NAMALWA (cell line): ENCODE measurements at regions not wholly inside any gene's neighbourhood (a gene's known extent, or its start where the extent isn't known, plus 50 kb on each side); places are given as distances from the start of the nearest gene placed in this dataset.

Experiments
- DNase-seq: peaks from one replicate; pipeline ENCODE4 v3.0.0-alpha.2; 2015; ENCODE audit warnings: low spot score

DNA sequence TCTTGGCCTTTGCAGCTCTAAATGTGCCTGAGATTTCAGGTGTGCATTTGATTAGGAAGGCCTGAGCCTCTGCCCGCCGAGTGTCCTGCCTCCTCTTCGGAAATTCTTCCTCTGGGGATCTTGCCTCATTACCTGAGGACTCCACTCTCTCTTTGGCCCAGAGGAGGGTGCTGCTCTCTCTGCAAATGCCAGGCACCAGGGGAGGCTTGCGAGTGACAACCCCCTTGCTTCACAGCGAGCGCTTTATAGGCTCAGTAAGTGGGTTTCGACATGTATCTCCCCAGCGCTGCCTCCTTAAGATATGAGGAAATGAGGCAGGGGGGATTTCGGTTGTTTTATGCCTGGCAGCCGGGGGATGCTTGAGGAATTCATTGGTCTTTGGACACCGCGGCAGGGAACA is 423.9 kb downstream of the GLRX3 start:
- no peak for DNase-seq

- no peak for DNase-seq
These were observed 424.4 kb downstream of the GLRX3 start for GRCh38 chr10:130560573-130560972.

- DNase-seq: no peak
These were observed 425.5 kb downstream of the GLRX3 start for GRCh38 chr10:130561681-130562080.

DNA sequence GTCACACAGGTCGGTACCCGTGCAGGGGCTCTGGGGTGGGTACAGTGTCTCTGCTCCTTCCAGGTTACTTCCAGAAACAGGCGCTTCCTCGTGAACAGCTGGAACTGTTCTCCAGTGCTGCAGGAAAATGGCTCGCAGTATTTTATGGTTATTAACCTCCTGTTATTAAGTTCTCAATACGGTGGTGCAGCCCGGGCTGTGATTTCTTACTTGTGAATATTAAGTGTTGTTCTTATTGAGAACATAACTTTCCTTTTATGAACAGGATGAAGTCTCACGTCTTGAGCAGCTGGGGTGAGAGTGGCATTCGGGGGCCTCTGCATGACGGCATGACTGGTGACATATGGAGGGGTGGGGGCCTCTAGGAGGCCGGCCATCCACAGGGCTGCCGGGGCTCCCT is 430.8 kb downstream of the GLRX3 start:
- no peak for DNase-seq

DNA sequence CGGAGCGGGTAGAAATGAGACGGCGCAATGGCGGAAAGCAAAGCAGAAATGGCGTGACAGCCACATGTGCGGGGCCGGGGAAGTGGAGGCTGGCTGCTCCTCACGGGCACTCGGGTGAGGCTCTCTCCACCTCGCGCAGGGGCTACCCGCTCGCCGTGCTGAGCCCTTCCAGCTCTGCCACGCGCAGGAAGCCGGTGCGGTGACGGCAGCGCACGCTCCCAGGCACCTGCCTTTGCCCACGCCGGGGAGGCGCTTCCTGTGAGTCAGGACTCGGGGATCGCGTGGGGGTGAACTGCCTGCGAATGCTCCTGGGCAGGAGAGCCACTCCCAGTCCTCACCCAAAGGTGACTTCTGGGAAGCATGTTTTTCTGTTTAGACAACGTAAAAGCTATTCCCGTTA is 431.2 kb downstream of the GLRX3 start:
- no peak for DNase-seq

DNA sequence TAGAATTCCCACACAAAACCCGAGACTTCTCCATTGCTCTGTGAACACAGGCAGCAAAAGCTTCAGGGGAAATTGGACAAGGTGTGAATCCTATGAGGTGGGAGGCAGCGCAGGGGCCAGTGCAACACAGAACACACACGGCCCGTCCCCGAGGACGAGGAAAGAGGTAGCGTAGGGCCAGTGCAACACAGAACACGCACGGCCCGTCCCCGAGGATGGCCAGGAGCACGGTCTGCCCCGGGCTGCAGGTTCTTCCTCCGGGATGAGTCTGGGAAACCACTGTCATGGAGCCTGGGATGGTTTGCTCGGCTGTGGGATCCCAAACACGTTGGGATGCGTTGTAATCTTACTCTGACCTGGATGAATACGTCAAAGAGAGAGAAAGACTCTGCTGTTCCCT is 432.1 kb downstream of the GLRX3 start:
- DNase-seq: no peak

GRCh38 chr10:130570074-130570473 is 433.9 kb downstream of the GLRX3 start:
- DNase-seq: no peak

GRCh38 chr10:130571674-130572073 is 435.5 kb downstream of the GLRX3 start:
- DNase-seq: no peak

GRCh38 chr10:130573446-130573845 is 437.3 kb downstream of the GLRX3 start:
- no peak for DNase-seq

- no peak for DNase-seq
These were observed 439.6 kb downstream of the GLRX3 start for GRCh38 chr10:130575756-130576285.

- no peak for DNase-seq
These were observed 440.2 kb downstream of the GLRX3 start for GRCh38 chr10:130576427-130576826.

GRCh38 chr10:130577039-130577438 is 440.8 kb downstream of the GLRX3 start:
- no peak for DNase-seq

GRCh38 chr10:130578532-130579289 is 442.5 kb downstream of the GLRX3 start:
- DNase-seq: no peak

- no peak for DNase-seq
These were observed 443.7 kb downstream of the GLRX3 start for GRCh38 chr10:130579913-130580312.

DNA sequence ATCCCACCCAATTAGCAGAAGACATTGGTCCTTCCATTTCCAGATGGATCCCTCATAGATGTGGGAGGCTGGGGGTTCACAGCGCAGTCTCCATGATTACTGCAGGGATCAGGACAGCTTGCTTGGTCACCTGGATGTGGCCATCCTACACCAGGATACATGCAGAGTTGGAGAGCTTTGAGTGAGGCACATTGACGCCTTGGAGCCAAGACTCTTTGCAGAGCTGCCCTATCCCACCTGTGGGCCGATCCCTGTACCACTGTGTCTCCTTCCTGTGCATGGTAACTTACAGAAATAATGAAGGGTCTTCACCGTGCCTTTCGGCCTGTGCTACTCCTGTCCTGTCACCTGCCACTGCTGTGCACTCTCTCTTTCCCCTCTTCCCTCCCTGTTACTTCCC is 444.8 kb downstream of the GLRX3 start:
- DNase-seq: no peak

- DNase-seq: no peak
These were observed 451.5 kb downstream of the GLRX3 start for GRCh38 chr10:130587718-130588117.

GRCh38 chr10:130606001-130606405 is 469.8 kb downstream of the GLRX3 start:
- no peak for DNase-seq

GRCh38 chr10:130607366-130607765 is 471.2 kb downstream of the GLRX3 start:
- no peak for DNase-seq

GRCh38 chr10:130611239-130611638 is 475.0 kb downstream of the GLRX3 start:
- no peak for DNase-seq

DNA sequence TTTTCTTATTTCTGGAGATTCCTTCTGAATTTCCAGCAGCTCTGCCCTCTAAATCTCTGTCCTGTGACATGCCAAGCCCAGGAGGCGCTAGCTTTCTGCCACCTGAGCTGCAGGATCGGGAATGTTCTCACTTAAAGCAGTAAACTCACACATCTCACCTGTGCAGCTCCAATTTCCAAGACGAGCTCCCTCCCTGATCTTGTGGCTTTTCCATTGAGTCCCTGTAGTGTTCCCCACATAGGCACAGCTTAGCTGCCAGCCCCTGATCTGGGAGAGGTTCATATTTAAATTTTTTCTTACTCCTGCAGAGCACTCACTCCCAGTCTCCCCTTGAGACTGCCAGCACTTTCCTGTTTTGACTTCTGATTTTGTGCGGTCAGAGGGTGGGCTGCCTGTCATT is 479.3 kb downstream of the GLRX3 start:
- DNase-seq: no peak

DNA sequence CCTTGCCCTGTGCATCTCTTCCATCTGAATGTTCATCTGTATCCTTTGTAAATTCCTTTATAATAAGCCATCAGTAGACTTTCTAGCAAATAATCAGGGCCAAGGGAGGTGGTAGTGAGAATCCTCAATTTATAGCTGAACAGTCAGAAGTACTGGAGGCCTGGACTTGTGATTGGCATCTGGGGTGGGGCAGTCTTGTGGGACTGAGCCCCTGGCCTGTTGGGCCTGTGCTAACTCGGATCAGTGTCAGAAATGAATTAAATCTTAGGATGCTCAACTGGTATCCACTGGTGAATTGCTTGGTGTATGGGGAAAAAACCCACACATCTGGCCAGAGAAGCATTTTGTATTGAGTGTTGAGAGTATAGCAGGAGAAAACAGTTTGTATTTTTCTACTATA is 481.8 kb downstream of the GLRX3 start:
- DNase-seq: no peak

DNA sequence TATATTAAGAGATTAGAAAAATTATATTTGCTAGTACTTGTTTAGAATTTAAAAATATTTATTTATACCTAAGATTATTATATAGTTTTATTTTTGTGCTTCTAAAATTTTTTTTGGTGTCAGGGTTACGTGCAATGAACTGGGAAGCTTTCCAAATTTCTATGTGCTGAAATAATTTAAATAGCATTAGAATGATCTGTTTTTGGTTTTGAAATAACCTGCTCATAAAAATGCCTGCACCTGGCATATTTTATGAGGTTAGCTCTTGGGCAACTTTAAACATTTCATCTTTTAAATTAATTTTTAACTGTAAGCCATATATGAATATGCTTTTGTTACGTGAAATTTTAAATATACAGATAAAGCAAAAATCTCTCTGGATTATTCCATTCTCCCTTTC is 482.5 kb downstream of the GLRX3 start:
- no peak for DNase-seq

DNA sequence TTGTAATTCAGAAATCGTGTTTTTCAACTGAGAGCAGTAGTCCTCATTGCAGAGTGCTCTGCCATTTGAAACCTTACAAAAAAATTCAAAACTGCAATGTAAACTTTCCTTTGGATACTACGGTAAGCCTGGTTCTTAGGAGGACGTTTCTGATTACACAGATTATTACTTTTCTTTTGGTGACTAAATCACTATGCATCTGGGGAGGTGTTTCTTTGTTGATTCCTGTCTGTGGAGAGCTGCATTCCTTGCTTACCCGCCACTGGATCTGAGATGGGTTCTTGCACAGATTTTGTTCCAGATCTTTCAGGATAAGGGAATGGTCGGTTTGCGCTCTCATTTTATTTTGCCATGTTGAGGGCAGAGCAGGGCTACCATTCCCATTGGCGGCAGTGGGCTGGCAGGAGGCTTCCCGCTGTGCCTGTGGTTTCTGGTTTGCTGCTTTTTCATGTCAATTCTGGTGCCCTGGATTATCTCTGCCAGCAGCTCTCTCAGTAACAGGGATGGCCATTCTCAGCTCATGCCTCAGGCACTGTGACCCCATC is 485.1 kb downstream of the GLRX3 start:
- no peak for DNase-seq
